ENCODE measurements at regions not wholly inside any gene's neighbourhood (a gene's known extent, or its start where the extent isn't known, plus 50 kb on each side); places are given as distances from the start of the nearest gene placed in this dataset.
"Not testable (repeated sequence)": the region's sequence is repeated elsewhere in the genome, so short reads cannot be mapped to it uniquely, and the experiment has no call there.

DNA sequence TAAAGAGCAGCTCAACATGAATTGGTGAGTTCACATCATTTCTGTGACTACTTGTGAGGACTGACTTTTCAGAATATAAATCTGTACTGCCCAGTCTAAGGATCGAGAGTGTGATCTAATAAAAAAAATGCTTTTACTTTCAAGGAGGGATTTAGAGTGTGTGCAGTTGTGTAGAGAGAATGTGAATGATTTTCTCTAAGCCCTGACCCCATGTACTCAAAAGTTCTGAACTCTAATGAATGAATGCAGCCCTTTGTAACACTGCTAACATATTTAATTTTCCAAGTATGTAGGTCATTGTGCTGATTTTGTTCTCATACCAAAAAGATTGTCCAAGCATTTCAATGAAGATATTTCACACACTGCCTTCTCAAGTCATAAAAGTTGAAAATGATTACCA, 92.5 kb upstream of the STOX2 start:
- TF ChIP-seq, protein P1, sequence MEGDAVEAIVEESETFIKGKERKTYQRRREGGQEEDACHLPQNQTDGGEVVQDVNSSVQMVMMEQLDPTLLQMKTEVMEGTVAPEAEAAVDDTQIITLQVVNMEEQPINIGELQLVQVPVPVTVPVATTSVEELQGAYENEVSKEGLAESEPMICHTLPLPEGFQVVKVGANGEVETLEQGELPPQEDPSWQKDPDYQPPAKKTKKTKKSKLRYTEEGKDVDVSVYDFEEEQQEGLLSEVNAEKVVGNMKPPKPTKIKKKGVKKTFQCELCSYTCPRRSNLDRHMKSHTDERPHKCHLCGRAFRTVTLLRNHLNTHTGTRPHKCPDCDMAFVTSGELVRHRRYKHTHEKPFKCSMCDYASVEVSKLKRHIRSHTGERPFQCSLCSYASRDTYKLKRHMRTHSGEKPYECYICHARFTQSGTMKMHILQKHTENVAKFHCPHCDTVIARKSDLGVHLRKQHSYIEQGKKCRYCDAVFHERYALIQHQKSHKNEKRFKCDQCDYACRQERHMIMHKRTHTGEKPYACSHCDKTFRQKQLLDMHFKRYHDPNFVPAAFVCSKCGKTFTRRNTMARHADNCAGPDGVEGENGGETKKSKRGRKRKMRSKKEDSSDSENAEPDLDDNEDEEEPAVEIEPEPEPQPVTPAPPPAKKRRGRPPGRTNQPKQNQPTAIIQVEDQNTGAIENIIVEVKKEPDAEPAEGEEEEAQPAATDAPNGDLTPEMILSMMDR (IDR thresholded peaks at IDR 0.05; ENCODE audit: control insufficient read depth, extremely low read depth, insufficient read depth): no peak
- DNase-seq (ENCODE audit: low read depth): no peak
- no peak overlapping the region for H3K4me3 ChIP-seq (ENCODE audit: low read depth, low read length)

DNA sequence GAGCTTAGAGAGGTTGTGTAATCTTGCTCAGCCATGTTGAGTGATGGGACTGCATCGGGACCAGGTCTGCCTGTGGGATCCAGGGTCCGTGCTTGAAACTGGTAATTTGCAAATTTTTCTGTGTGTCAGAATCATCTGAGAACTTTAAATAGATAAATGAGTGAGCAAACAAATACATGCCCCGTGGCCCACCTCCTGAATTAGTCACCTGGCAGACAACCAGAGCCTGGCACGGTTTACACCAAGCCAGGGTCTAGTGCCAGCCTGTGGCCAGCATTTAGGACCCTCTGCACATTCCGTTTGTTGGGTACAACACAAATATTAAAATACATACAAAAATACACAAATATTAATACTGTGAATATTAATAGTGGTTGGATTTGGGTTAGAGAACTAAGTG, 90.6 kb upstream of the STOX2 start:
- TF ChIP-seq, protein P1 (IDR thresholded peaks at IDR 0.05; ENCODE audit: control insufficient read depth, extremely low read depth, insufficient read depth): no peak
- no peak overlapping the region for H3K4me3 ChIP-seq (ENCODE audit: low read depth, low read length)
- DNase-seq (ENCODE audit: low read depth): no peak

DNA sequence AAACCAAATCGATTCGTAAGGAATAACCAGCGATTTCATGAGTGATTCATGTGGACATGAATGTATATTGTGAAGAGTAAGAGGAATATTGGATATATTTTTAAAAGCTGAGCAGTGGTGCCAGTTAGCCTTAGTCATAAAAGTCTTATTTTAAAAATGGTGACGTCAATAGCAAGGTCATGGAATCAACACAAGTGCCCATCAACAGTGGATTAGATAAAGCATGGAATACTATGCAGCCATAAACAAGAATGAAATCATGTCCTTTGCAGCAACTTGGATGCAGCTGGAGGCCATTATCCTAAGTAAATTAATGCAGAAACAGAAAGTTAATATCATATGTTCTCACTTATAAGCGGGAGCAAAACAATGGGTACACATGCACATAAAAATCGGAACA, 89.0 kb upstream of the STOX2 start:
- TF ChIP-seq, protein P1 (IDR thresholded peaks at IDR 0.05; ENCODE audit: control insufficient read depth, extremely low read depth, insufficient read depth): no peak
- no peak overlapping the region for H3K4me3 ChIP-seq (ENCODE audit: low read depth, low read length)
- no peak for DNase-seq (ENCODE audit: low read depth)

DNA sequence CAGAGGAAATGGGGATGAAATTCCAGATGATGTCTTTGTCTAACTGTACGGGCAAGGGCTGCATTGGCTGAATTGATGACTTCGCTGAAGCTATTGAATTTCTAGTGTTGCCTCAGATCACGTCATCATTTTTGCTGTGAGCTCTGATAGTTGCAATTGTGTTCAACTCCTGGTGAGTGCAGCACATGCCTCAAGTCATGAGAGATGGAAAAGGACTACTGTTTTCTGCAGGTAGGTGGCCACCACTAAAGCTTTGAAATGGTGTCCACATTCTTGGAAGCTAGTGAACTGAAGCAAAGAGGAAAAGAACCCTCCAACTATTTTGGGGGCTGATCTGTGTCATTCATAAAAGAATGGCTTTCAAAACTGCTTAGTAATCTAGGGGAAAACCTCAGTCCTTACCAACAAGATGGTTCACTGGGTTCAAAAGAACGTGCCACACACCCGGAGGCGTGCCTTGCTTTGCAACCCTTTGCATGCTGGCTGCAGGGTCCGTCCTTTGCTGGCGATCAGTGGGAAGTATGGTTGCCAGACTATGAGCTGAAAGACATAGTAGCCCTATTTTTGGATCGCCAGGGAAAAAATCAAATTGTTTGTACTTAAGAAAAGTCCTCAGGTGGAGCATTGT, 88.1 kb upstream of the STOX2 start:
- TF ChIP-seq, protein P1 (IDR thresholded peaks at IDR 0.05; ENCODE audit: control insufficient read depth, extremely low read depth, insufficient read depth): no peak
- no peak overlapping the region for H3K4me3 ChIP-seq (ENCODE audit: low read depth, low read length)
- no peak for DNase-seq (ENCODE audit: low read depth)

DNA sequence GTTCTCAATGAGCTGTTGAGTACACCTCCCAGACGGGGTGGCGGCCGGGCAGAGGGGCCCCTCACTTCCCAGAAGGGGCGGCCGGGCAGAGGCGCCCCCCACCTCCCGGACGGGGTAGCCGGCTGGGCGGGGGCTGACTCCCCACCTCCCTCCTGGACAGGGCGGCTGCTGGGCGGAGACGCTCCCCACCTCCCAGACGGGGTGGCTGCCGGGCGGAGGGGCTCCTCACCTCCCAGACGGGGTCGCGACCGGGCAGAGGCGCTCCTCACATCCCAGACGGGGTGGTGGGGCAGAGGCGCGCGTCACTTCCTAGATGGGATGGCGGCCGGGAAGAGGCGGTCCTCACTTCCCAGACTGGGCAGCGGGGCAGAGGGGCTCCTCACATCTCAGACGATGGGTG, 86.5 kb upstream of the STOX2 start:
- not testable (repeated sequence) for H3K4me3 ChIP-seq (ENCODE audit: low read depth, low read length); DNase-seq (ENCODE audit: low read depth)

DNA sequence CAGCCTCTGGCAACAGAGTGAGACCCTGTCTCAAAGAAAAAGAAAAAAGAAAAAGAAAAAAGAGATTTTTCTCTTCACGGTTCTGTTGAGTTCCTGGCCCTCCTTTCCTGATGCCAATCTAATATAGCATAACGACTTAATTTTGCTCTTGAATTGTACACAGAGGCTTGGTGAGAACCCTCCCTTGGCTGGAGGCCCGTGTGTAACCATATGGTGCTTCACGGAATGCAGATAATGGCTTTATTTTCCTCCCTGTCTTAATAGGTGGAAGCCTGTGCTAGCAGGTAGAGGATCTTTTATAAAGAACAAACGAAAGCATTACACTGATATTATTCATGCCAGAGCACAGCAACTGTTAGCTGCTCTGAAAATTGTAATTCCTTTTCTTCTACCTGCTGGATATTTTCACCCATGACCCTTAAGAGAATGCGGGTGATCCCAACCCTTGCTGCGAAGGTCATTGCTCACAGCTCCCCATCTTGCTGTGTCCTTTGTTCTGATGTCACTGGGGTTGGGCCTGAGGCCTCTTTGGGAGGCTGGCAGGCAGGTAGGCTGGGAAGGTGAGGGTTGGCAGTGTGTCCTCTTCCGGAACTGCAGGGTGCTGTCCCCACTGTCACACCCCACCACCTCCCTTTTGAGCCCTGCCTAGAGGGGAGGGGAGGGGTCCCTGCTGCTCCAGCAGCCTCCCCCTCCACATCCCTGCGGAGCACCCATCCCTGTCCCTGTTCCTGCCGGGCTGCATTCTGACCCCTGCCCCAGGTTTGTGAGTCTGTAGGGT, 83.8 kb upstream of the STOX2 start:
- DNase-seq (ENCODE audit: low read depth): no peak
- TF ChIP-seq, protein P1 (IDR thresholded peaks at IDR 0.05; ENCODE audit: control insufficient read depth, extremely low read depth, insufficient read depth): no peak
- no peak overlapping the region for H3K4me3 ChIP-seq (ENCODE audit: low read depth, low read length)

DNA sequence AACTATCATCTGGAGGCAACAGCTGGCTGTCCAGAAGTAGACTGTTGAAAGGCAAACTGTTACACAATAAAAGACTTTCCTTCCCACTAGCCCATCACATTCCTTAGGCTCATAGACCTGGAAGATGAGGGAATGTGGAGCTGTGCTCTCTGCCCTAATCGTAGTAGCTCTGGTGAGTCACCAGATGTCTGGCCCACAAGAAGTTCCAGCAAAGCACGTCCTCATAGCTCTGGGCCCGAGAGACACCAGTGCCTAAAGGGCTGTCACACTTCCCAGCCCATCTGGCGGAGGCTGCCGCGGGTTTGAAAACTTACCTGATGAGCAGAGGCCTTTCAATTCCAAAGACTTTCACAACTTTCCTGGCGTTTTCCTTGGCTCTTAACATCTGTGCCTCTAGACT, 81.7 kb upstream of the STOX2 start:
- TF ChIP-seq, protein P1 (IDR thresholded peaks at IDR 0.05; ENCODE audit: control insufficient read depth, extremely low read depth, insufficient read depth): no peak
- no peak for DNase-seq (ENCODE audit: low read depth)
- no peak overlapping the region for H3K4me3 ChIP-seq (ENCODE audit: low read depth, low read length)
